WTC11 (cell line): ENCODE measurements at regions not wholly inside any gene's neighbourhood (a gene's known extent, or its start where the extent isn't known, plus 50 kb on each side); places are given as distances from the start of the nearest gene placed in this dataset.

Experiments
- ATAC-seq: fragments of 200-7000 bp; cut with Tn5 transposase; 2 replicates; pipeline ENCODE4 v1.10.0; 2021; ENCODE audit warnings: mild to moderate bottlenecking, moderate library complexity
- CTCF ChIA-PET: fragments of 300-600 bp; sonication (Branson Sonifier 250); formaldehyde crosslinking; loops from one replicate; lab custom pipeline; 2021; ENCODE audit warnings: antibody characterized with exemption; lab: Charles Lee
- POLR2A ChIA-PET: fragments of 350-600 bp; sonication (Branson Sonifier 250); formaldehyde crosslinking; loops from one replicate; lab custom pipeline; 2021; ENCODE audit warnings: antibody characterized with exemption; lab: Charles Lee
- DNase-seq: peaks from one replicate; pipeline ENCODE4 v3.0.0; 2021; ENCODE audit warnings: low spot score
- H3K27ac Mint-ChIP-seq: 2 replicates; pipeline ENCODE4 v1.8.0; 2021; ENCODE audit warnings: mixed read lengths
- H3K27me3 Mint-ChIP-seq: 2 replicates; pipeline ENCODE4 v1.8.0; 2021; ENCODE audit warnings: low read depth, mild to moderate bottlenecking, moderate library complexity, mixed read lengths
- H3K36me3 Mint-ChIP-seq: 2 replicates; pipeline ENCODE4 v1.8.0; 2021; ENCODE audit warnings: mixed read lengths
- H3K4me1 Mint-ChIP-seq: 2 replicates; pipeline ENCODE4 v1.8.0; 2022; ENCODE audit warnings: mixed read lengths
- H3K4me3 Mint-ChIP-seq: 2 replicates; pipeline ENCODE4 v1.8.0; 2021; ENCODE audit warnings: mild to moderate bottlenecking, moderate library complexity, mixed read lengths
- H3K9me3 Mint-ChIP-seq: 2 replicates; pipeline ENCODE4 v1.8.0; 2021; ENCODE audit warnings: mixed read lengths
- CREM ChIP-seq: sonication (generic); formaldehyde crosslinking; IDR thresholded peaks from 2 replicates; pipeline ENCODE4 v1.8.1; 2022; ENCODE audit warnings: mild to moderate bottlenecking, missing genetic modification reagents, moderate library complexity
- E2F4 ChIP-seq: sonication (generic); formaldehyde crosslinking; IDR thresholded peaks from 2 replicates; pipeline ENCODE4 v1.8.1; 2022; ENCODE audit warnings: low read depth, mild to moderate bottlenecking, moderate library complexity, missing genetic modification reagents, borderline replicate concordance
- GTF2I ChIP-seq: fragments of 250-450 bp; sonication (Bioruptor Pico); conservative IDR thresholded peaks from 2 replicates; pipeline ENCODE4 v1.4.0; 2021; ENCODE audit warnings: mild to moderate bottlenecking
- JAZF1 ChIP-seq: fragments of 250-450 bp; sonication (Bioruptor Pico); IDR thresholded peaks from 2 replicates; pipeline ENCODE4 v1.9.0; 2021; ENCODE audit warnings: moderate library complexity, mild to moderate bottlenecking, inconsistent platforms
- MXD4 ChIP-seq: fragments of 250-450 bp; sonication (Bioruptor Pico); IDR thresholded peaks from 2 replicates; pipeline ENCODE4 v1.8.0; 2021; ENCODE audit warnings: mild to moderate bottlenecking, moderate library complexity, borderline replicate concordance
- NFYB ChIP-seq: sonication (generic); formaldehyde crosslinking; conservative IDR thresholded peaks from 2 replicates; pipeline ENCODE4 v1.8.0; 2022; ENCODE audit warnings: low read depth, missing genetic modification reagents
- NR1H2 ChIP-seq: sonication (generic); formaldehyde crosslinking; IDR thresholded peaks from 2 replicates; pipeline ENCODE4 v1.9.0; 2021; ENCODE audit warnings: mild to moderate bottlenecking, moderate library complexity, missing genetic modification reagents
- NR2C2 ChIP-seq: sonication (generic); formaldehyde crosslinking; IDR thresholded peaks from 2 replicates; pipeline ENCODE4 v1.8.0; 2022; ENCODE audit warnings: mild to moderate bottlenecking, missing genetic modification reagents
- RELA ChIP-seq: sonication (generic); formaldehyde crosslinking; IDR thresholded peaks from 2 replicates; pipeline ENCODE4 v1.8.1; 2022; ENCODE audit warnings: missing genetic modification reagents, mild to moderate bottlenecking, borderline replicate concordance
- SMAD4 ChIP-seq: sonication (generic); formaldehyde crosslinking; IDR thresholded peaks from 2 replicates; pipeline ENCODE4 v1.8.0; 2022; ENCODE audit warnings: mild to moderate bottlenecking, missing genetic modification reagents
- TEAD4 ChIP-seq: sonication (generic); formaldehyde crosslinking; IDR thresholded peaks from 2 replicates; pipeline ENCODE4 v1.8.0; 2022; ENCODE audit warnings: mild to moderate bottlenecking, missing genetic modification reagents
- TP53 ChIP-seq: sonication (generic); formaldehyde crosslinking; IDR thresholded peaks from 2 replicates; pipeline ENCODE4 v1.8.1; 2023; ENCODE audit warnings: mild to moderate bottlenecking, missing genetic modification reagents
- ZBTB21 ChIP-seq: sonication (generic); formaldehyde crosslinking; IDR thresholded peaks from 2 replicates; pipeline ENCODE4 v1.8.1; 2023; ENCODE audit warnings: mild to moderate bottlenecking, missing genetic modification reagents, borderline replicate concordance
- ZNF121 ChIP-seq: sonication (generic); formaldehyde crosslinking; IDR thresholded peaks from 2 replicates; pipeline ENCODE4 v1.8.0; 2023; ENCODE audit warnings: missing genetic modification reagents
- ZNF219 ChIP-seq: sonication (generic); formaldehyde crosslinking; IDR thresholded peaks from 2 replicates; pipeline ENCODE4 v1.8.0; 2023; ENCODE audit warnings: missing genetic modification reagents, mild to moderate bottlenecking, borderline replicate concordance
- ZNF263 ChIP-seq: sonication (generic); formaldehyde crosslinking; IDR thresholded peaks from 2 replicates; pipeline ENCODE4 v1.8.1; 2022; ENCODE audit warnings: low read depth, mild to moderate bottlenecking, moderate library complexity, missing genetic modification reagents
- TF ChIP-seq, protein P1 (sequence below): sonication (generic); formaldehyde crosslinking; IDR thresholded peaks from 2 replicates; pipeline ENCODE4 v1.8.1; 2023; ENCODE audit warnings: mild to moderate bottlenecking, missing genetic modification reagents, moderate library complexity
- TF ChIP-seq, protein P2 (sequence below): sonication (generic); formaldehyde crosslinking; conservative IDR thresholded peaks from 2 replicates; pipeline ENCODE4 v1.8.1; 2022; ENCODE audit warnings: mild to moderate bottlenecking, missing genetic modification reagents
- TF ChIP-seq, protein P3 (sequence below): sonication (generic); formaldehyde crosslinking; conservative IDR thresholded peaks from 2 replicates; pipeline ENCODE4 v1.8.1; 2023; ENCODE audit warnings: mild to moderate bottlenecking, low read depth, missing genetic modification reagents, moderate library complexity
- TF ChIP-seq, protein P4 (sequence below): fragments of 250-450 bp; sonication (Bioruptor Pico); IDR thresholded peaks from 2 replicates; pipeline ENCODE4 v1.9.0; 2021; ENCODE audit warnings: moderate library complexity, mild to moderate bottlenecking, inconsistent platforms, borderline replicate concordance
- TF ChIP-seq, protein P5 (sequence below): sonication (generic); formaldehyde crosslinking; IDR thresholded peaks from 2 replicates; pipeline ENCODE4 v1.8.0; 2023; ENCODE audit warnings: missing genetic modification reagents

DNA sequence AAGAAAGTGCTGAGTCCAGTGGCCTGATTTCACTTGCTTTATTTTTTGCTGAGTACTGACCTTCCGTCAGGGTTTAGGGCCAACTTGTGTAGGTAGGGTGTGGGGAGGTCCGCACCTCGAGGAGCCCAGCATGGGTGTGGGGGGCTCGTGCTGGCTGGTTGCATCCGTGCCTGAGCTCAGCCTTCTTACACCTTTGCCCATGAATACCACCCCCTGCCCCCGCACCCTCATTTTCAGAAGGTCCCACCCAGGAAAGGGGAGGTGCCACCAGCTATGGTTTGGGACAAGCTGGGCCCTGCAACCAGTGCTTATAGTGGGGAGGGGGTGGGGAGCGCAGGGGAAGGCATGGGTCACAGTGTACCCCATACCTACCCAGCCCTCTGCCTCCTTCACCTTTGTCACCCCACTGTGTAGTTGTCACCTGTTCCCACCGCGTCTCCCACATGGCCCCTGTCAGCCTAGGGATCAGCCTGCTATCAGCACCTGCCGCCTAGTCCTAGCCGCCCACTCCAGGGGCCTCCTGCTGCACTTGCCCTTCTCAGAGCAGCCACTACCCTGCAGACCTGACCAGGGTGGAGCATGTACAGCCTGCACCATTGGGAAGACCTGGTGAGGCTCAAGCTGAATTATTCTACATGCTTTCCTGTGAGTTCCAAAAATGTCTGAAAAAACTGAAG is 146.2 kb upstream of the RET start:
- no peak overlapping the region for H3K4me3 Mint-ChIP-seq
- no peak overlapping the region for H3K27ac Mint-ChIP-seq
- peaks cover 34% of the 10 kb centered on the region for H3K4me1 Mint-ChIP-seq
- H3K36me3 Mint-ChIP-seq, result no peaks in the 10 kb centered on the region
- no peak for ATAC-seq
- DNase-seq, result no peak
- peaks cover 49% of the 10 kb centered on the region for H3K27me3 Mint-ChIP-seq
- POLR2A ChIA-PET, result no interaction called here
- no peaks in the 10 kb centered on the region for H3K9me3 Mint-ChIP-seq
- TF ChIP-seq, protein P1, sequence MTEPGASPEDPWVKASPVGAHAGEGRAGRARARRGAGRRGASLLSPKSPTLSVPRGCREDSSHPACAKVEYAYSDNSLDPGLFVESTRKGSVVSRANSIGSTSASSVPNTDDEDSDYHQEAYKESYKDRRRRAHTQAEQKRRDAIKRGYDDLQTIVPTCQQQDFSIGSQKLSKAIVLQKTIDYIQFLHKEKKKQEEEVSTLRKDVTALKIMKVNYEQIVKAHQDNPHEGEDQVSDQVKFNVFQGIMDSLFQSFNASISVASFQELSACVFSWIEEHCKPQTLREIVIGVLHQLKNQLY (CRISPR knock-in tag), result no peak
- no peak for TF ChIP-seq MXD4 (CRISPR knock-in tag)
- TF ChIP-seq, protein P2, sequence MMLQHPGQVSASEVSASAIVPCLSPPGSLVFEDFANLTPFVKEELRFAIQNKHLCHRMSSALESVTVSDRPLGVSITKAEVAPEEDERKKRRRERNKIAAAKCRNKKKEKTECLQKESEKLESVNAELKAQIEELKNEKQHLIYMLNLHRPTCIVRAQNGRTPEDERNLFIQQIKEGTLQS (CRISPR knock-in tag), result no peak
- TF ChIP-seq NR2C2 (CRISPR knock-in tag), result no peak
- no peak for TF ChIP-seq NR1H2 (CRISPR knock-in tag)
- TF ChIP-seq NFYB, result no peak
- no peak for TF ChIP-seq RELA (CRISPR knock-in tag)
- TF ChIP-seq SMAD4 (CRISPR knock-in tag), result no peak
- no peak for TF ChIP-seq ZBTB21 (CRISPR knock-in tag)
- no peak for TF ChIP-seq ZNF263 (CRISPR knock-in tag)
- TF ChIP-seq TEAD4 (CRISPR knock-in tag), result no peak
- no peak for TF ChIP-seq ZNF121
- TF ChIP-seq, protein P3, sequence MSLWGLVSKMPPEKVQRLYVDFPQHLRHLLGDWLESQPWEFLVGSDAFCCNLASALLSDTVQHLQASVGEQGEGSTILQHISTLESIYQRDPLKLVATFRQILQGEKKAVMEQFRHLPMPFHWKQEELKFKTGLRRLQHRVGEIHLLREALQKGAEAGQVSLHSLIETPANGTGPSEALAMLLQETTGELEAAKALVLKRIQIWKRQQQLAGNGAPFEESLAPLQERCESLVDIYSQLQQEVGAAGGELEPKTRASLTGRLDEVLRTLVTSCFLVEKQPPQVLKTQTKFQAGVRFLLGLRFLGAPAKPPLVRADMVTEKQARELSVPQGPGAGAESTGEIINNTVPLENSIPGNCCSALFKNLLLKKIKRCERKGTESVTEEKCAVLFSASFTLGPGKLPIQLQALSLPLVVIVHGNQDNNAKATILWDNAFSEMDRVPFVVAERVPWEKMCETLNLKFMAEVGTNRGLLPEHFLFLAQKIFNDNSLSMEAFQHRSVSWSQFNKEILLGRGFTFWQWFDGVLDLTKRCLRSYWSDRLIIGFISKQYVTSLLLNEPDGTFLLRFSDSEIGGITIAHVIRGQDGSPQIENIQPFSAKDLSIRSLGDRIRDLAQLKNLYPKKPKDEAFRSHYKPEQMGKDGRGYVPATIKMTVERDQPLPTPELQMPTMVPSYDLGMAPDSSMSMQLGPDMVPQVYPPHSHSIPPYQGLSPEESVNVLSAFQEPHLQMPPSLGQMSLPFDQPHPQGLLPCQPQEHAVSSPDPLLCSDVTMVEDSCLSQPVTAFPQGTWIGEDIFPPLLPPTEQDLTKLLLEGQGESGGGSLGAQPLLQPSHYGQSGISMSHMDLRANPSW (CRISPR knock-in tag), result no peak
- TF ChIP-seq, protein P4, sequence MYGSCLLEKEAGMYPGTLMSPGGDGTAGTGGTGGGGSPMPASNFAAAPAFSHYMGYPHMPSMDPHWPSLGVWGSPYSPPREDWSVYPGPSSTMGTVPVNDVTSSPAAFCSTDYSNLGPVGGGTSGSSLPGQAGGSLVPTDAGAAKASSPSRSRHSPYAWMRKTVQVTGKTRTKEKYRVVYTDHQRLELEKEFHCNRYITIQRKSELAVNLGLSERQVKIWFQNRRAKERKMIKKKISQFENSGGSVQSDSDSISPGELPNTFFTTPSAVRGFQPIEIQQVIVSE (CRISPR knock-in tag), result no peak
- no peak for TF ChIP-seq TP53 (CRISPR knock-in tag)
- TF ChIP-seq, protein P5, sequence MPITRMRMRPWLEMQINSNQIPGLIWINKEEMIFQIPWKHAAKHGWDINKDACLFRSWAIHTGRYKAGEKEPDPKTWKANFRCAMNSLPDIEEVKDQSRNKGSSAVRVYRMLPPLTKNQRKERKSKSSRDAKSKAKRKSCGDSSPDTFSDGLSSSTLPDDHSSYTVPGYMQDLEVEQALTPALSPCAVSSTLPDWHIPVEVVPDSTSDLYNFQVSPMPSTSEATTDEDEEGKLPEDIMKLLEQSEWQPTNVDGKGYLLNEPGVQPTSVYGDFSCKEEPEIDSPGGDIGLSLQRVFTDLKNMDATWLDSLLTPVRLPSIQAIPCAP (CRISPR knock-in tag), result no peak
- TF ChIP-seq JAZF1, result no peak
- no peak for TF ChIP-seq E2F4 (CRISPR knock-in tag)
- CTCF ChIA-PET, result no interaction called here

DNA sequence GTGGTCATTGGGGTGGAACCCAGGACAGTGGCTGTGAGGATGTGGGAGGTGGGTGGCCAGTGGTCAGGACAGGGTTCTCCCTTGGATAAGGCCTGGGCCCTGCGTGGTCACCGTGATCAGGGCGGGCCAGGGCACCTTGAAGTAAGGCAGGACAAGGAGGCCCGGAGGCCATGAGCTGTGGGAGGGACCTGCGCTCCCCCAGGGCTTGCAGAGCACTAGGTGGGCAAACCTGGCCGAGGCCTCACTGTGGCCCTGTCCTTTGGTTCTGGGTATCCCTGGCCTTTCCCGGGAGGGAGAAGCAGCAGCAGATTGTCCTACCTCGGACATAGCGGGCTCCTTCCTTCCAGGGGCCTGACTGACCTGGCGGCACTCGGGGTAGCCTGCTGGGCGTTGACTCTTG is 144.8 kb upstream of the RET start:
- no peak for TF ChIP-seq ZNF219 (CRISPR knock-in tag)
- no peak for TF ChIP-seq GTF2I (CRISPR knock-in tag)
- no peak for TF ChIP-seq CREM (CRISPR knock-in tag)
- no peak overlapping the region; the same call in 1 of the 2 replicates for H3K4me3 Mint-ChIP-seq
- H3K36me3 Mint-ChIP-seq, result no peaks in the 10 kb centered on the region
- H3K4me1 Mint-ChIP-seq, result peaks cover 22% of the 10 kb centered on the region
- CTCF ChIA-PET, result no interaction called here
- POLR2A ChIA-PET, result no interaction called here
- peaks cover 49% of the 10 kb centered on the region for H3K27me3 Mint-ChIP-seq
- H3K9me3 Mint-ChIP-seq, result no peaks in the 10 kb centered on the region
- ATAC-seq (no peak), DNase-seq (no peak)
- no peak overlapping the region for H3K27ac Mint-ChIP-seq
